ENCODE measurements at regions not wholly inside any gene's neighbourhood (a gene's known extent, or its start where the extent isn't known, plus 50 kb on each side); places are given as distances from the start of the nearest gene placed in this dataset.

- TF ChIP-seq CTCF (IDR thresholded peaks at IDR 0.05) (no peak), POLR2A (IDR thresholded peaks at IDR 0.05) (no peak)
These were observed 237.6 kb upstream of the SETMAR start for GRCh38 chr3:4065554-4065953.
